GM23248 (cell line): ENCODE measurements at regions not wholly inside any gene's neighbourhood (a gene's known extent, or its start where the extent isn't known, plus 50 kb on each side); places are given as distances from the start of the nearest gene placed in this dataset.

ENCODE experiments used
- DNase-seq: peaks from one replicate; pipeline ENCODE4 v3.0.0-alpha.2; 2015
- H2AFZ ChIP-seq: fragments of 200-600 bp; sonication (generic); 2 replicates; pipeline ENCODE4 v1.6.1; 2016; ENCODE audit warnings: antibody characterized with exemption
- H3F3A ChIP-seq: fragments of 200-600 bp; sonication (generic); 2 replicates; pipeline ENCODE4 v1.6.1; 2016; ENCODE audit warnings: mild to moderate bottlenecking, antibody characterized with exemption, mixed run types; ENCODE audit not compliant: insufficient read depth
- H3K27ac ChIP-seq: fragments of 200-600 bp; sonication (generic); 2 replicates; pipeline ENCODE4 v1.5.1; 2016; ENCODE audit warnings: mild to moderate bottlenecking
- H3K27me3 ChIP-seq: fragments of 200-600 bp; sonication (generic); replicated peaks from 2 replicates; pipeline ENCODE4 v1.6.1; 2016; ENCODE audit warnings: mild to moderate bottlenecking; ENCODE audit not compliant: insufficient read depth
- H3K36me3 ChIP-seq: fragments of 200-600 bp; sonication (generic); 2 replicates; pipeline ENCODE4 v1.6.1; 2016; ENCODE audit warnings: low read depth, mild to moderate bottlenecking
- H3K4me1 ChIP-seq: fragments of 200-600 bp; sonication (generic); 2 replicates; pipeline ENCODE4 v1.6.1; 2016; ENCODE audit warnings: mild to moderate bottlenecking; ENCODE audit not compliant: insufficient read depth
- H3K4me2 ChIP-seq: fragments of 200-600 bp; sonication (generic); one replicate; pipeline ENCODE4 v1.6.1; 2016; ENCODE audit warnings: mild to moderate bottlenecking; ENCODE audit not compliant: unreplicated experiment
- H3K4me3 ChIP-seq: fragments of 200-600 bp; sonication (generic); 2 replicates; pipeline ENCODE4 v1.5.1; 2016; ENCODE audit warnings: mild to moderate bottlenecking
- H3K79me2 ChIP-seq: fragments of 200-600 bp; sonication (generic); 2 replicates; pipeline ENCODE4 v1.6.1; 2016; ENCODE audit warnings: mild to moderate bottlenecking; ENCODE audit not compliant: insufficient read depth
- H3K9ac ChIP-seq: fragments of 200-600 bp; sonication (generic); 2 replicates; pipeline ENCODE4 v1.6.1; 2016; ENCODE audit warnings: mild to moderate bottlenecking
- H3K9me2 ChIP-seq: fragments of 200-600 bp; sonication (generic); 2 replicates; pipeline ENCODE4 v1.6.1; 2016; ENCODE audit warnings: mixed run types, mild to moderate bottlenecking, moderate library complexity; ENCODE audit not compliant: insufficient read depth
- H3K9me3 ChIP-seq: fragments of 200-600 bp; sonication (generic); one replicate; pipeline ENCODE4 v1.6.1; 2017; ENCODE audit warnings: low read depth
- H4K20me1 ChIP-seq: fragments of 200-600 bp; sonication (generic); 2 replicates; pipeline ENCODE4 v1.6.0; 2016; ENCODE audit not compliant: insufficient read depth
- EZH2 ChIP-seq: fragments of 200-600 bp; sonication (generic); IDR thresholded peaks from 2 replicates; pipeline ENCODE4 v1.6.1; 2018; ENCODE audit warnings: antibody characterized with exemption, mild to moderate bottlenecking; ENCODE audit not compliant: insufficient read depth, poor library complexity, severe bottlenecking
- EZH2phosphoT487 ChIP-seq: fragments of 200-600 bp; sonication (generic); IDR thresholded peaks from 2 replicates; pipeline ENCODE4 v1.6.1; 2018; ENCODE audit warnings: antibody characterized with exemption, moderate library complexity, mild to moderate bottlenecking, low read depth; ENCODE audit not compliant: insufficient read depth
- WGBS, 2 experiments: methylation state at CpG; one replicate each; pipeline ENCODE4 v1.1.6; 2015 to 2017; ENCODE audit warnings: low lambda C conversion rate in 2 of 2, low coverage in 1 of 2; ENCODE audit errors: missing lambda C conversion rate in 2 of 2; 5-methylcytosine and 5-hydroxymethylcytosine counted together
- in situ Hi-C: fragments of 300-500 bp; cut with MboI; formaldehyde crosslinking; loops from 2 replicates; pipeline ENCODE4 v1.15.0; 2020

DNA sequence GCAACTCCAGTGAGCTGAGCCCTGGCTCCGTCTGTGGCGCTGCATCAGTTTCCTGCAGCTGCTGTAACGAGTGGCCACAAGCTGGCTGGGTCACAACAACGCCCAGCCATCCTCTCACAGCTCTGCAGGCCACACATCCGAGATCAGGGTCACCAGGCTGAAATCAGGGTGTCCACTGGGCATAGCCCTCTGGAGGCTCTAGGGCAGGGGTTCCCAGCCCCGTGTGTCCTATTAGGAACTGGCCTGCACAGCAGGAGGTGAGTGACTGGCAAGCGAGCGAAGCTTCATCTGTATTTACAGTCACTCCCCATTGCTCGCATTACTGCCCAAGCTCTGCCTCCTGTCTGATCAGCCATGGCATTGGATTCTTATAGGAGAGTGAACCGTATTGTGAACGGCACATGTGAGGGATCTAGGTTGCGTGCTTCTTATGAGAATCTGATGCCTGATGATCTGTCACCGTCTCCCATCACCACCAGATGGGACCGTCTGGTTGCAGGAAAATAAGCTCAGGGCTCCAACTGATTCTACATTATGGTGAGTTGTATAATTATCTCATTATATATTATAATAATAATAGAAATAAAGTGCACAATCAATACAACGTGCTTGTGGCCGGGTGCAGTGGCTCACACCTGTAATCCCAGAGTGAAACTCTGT, 176.5 kb downstream of the SEC14L1 start:
- Histone ChIP-seq H3K27me3 (no peaks in the 10 kb centered on the region), H3K79me2 (peaks cover 27% of the 10 kb centered on the region), H3K9ac (no peak overlapping the region; the same call in 1 of the 2 replicates), H2AFZ (no peak overlapping the region), H3K4me3 (no peak overlapping the region), H3K4me2 (no peak overlapping the region), H3K4me1 (peaks cover 35% of the 10 kb centered on the region), H3K27ac (peak overlapping the region; percentile 62; the same call in 1 of the 2 replicates), H3F3A (peaks cover 28% of the 10 kb centered on the region), H3K9me3 (no peaks in the 10 kb centered on the region), H3K36me3 (no peaks in the 10 kb centered on the region), H3K9me2 (no peaks in the 10 kb centered on the region), H4K20me1 (no peaks in the 10 kb centered on the region)
- 95 to 99% methylated on average over 16 of the region's 16 CpGs for WGBS, 2 experiments
- in situ Hi-C loops, result no loop called here
- TF ChIP-seq EZH2 (no peak), EZH2phosphoT487 (no peak)
- no peak for DNase-seq

- Histone ChIP-seq H3K9me3 (no peaks in the 10 kb centered on the region), H3K27ac (no peak overlapping the region), H3K4me2 (no peak overlapping the region), H3K4me1 (peaks cover 32% of the 10 kb centered on the region), H3F3A (peaks cover 33% of the 10 kb centered on the region), H3K36me3 (no peaks in the 10 kb centered on the region), H3K9ac (peak overlapping the region; percentile 99; the same call in 1 of the 2 replicates), H2AFZ (no peak overlapping the region), H4K20me1 (no peaks in the 10 kb centered on the region), H3K79me2 (peaks cover 33% of the 10 kb centered on the region), H3K4me3 (no peak overlapping the region), H3K9me2 (no peaks in the 10 kb centered on the region), H3K27me3 (no peaks in the 10 kb centered on the region)
- TF ChIP-seq EZH2, result no peak
- TF ChIP-seq EZH2phosphoT487, result no peak
- DNase-seq, result no peak
- in situ Hi-C loops, result no loop called here
- WGBS, 2 experiments, result 99 to 100% methylated on average over 7 of the region's 7 CpGs
Measured at GRCh38 chr17:77318021-77318420, 177.3 kb downstream of the SEC14L1 start.

DNA sequence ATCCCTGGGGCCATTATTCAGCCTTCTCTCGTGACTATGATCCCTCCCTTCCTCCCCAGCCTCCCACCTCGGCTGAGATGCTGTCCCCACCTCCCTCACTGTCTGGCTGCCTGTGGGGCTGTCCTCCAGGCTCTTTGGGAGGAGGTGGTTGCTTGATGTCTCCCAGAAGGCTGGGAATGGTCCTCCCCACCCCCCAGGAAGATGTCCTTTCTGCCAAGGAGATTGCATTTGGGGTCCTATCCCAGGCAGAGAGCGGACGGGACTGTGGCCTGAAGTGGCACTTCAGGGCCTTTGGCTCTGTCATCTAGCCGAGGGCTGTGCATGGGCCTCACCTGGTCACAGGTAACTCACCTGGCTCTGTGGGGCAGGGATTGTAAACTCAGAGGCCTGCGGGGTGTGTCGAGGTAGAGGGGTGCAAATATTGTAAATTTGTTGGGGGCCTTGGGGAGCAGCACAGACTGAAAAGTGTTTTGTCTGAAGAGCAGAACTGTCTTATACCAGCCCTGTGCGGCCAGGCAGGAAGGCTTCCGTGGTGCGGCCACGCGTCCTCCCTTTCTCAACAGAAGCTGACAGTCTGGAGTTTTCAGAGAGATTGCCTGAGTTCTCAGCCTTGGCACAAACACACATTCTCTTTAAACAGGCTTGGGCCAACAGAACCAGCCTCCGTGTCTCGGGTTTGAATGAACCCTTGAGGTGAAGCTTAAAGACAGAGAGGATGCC, 177.9 kb downstream of the SEC14L1 start:
- Histone ChIP-seq H3K4me3 (peak overlapping the region; percentile 91), H3K4me1 (peaks cover 30% of the 10 kb centered on the region), H3F3A (peaks cover 33% of the 10 kb centered on the region), H3K27me3 (no peaks in the 10 kb centered on the region), H2AFZ (peak overlapping the region; percentile 43), H3K9ac (peak overlapping the region; percentile 99), H3K36me3 (no peaks in the 10 kb centered on the region), H4K20me1 (no peaks in the 10 kb centered on the region), H3K79me2 (peaks cover 34% of the 10 kb centered on the region), H3K9me2 (no peaks in the 10 kb centered on the region), H3K4me2 (peak overlapping the region; percentile 94), H3K9me3 (no peaks in the 10 kb centered on the region), H3K27ac (peak overlapping the region; percentile 99)
- WGBS, 2 experiments, result 37% methylated on average over 14 of the region's 14 CpGs
- no peak for TF ChIP-seq EZH2
- in situ Hi-C loops, result no loop called here
- DNase-seq, result peak; percentile 76

DNA sequence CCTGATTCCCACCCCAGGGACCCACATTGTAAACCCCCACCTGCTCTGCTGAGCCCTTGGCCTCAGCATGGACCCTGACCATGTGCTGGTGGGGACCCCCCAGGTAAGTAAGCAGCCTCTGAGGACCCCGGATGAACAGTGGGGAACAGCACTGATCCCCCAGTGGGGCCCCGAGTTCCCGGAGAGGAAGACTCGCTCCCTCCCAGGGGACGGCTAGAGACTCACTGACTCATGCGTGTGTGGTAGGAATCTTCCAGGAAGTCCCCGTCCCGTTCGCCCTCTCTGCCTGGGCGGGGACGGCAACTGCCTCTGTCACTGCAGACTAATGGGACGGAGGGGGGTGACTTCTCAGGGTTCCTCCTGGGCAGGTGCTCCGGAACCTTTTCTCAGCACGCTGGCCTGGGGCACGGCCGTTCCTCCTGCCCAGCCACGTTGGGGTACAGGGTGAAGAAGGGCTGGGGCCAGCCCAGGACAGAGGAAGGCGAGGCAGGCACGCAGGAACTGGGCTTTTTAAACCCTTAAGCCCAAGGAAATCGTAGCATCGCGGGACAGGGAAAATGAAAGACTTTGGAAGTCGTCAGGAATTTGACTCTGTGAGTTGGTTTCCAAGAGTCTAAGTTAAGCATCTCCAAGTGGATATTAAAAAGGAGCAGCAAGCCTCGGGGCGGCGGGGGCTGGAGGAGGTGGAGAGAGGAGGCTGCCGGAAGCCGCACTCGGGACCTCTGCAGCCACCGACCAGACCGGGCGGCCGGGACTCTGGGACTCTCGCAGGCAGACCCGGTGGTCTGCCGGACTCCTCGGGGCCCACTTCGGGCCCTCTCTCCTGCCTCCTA, 178.7 kb downstream of the SEC14L1 start:
- TF ChIP-seq EZH2phosphoT487 (no peak), EZH2 (no peak)
- Histone ChIP-seq H3K4me3 (peak overlapping the region; percentile 91), H3K27me3 (no peaks in the 10 kb centered on the region), H3K36me3 (no peaks in the 10 kb centered on the region), H4K20me1 (no peaks in the 10 kb centered on the region), H3K4me2 (peak overlapping the region; percentile 94), H3F3A (peaks cover 41% of the 10 kb centered on the region), H3K27ac (peak overlapping the region; percentile 99), H2AFZ (peak overlapping the region; percentile 43), H3K9ac (peak overlapping the region; percentile 99), H3K79me2 (peaks cover 42% of the 10 kb centered on the region), H3K4me1 (peaks cover 35% of the 10 kb centered on the region), H3K9me2 (no peaks in the 10 kb centered on the region), H3K9me3 (no peaks in the 10 kb centered on the region)
- WGBS, 2 experiments, result 1 to 2% methylated on average over 38 of the region's 38 CpGs
- in situ Hi-C loops, result loop anchor here (10.0 kb wide), 1 partner anchor 175 kb away; no protein-coding TSS in a partner anchor
- peak; percentile 99 for DNase-seq
